ENCODE measurements at regions not wholly inside any gene's neighbourhood (a gene's known extent, or its start where the extent isn't known, plus 50 kb on each side); places are given as distances from the start of the nearest gene placed in this dataset.

DNA sequence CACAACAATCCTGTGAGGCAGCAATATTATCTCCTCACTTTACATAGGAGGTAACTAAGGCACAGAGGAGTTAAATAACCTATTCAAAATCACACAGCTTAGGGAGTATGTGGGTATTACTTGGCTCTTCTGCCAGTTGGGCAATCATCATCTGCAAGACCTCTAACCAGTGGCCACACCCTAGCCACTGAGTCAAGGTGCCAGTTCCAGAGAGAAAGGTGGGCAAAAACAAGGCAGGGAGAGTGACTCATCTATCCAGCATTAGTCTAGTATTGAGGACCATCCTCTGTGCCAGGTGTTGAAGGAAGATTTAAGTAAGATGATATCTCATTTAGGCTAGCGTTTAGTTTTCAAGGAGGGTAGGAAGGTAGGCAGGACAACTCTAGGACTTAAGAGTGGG lies 113.9 kb upstream of the EOLA2 start:
- H3K9me3 ChIP-seq (replicated peaks; ENCODE audit: insufficient read depth, low read length), result no peaks in the 10 kb centered on the region
- H3K9me2 ChIP-seq (replicated peaks; ENCODE audit: insufficient read depth, low read length), result no peaks in the 10 kb centered on the region
- no peak for DNase-seq
- no peak for TF ChIP-seq EZH2phosphoT487 (IDR thresholded peaks at IDR 0.05; ENCODE audit: low read length)
- no peak for TF ChIP-seq EZH2 (optimal IDR thresholded peaks at IDR 0.05; ENCODE audit: low read depth, low read length)
- no peak for TF ChIP-seq CTCF (IDR thresholded peaks at IDR 0.05; ENCODE audit: low read length)
- H3K27ac ChIP-seq (ENCODE audit: low read length), result no peak overlapping the region
- no peak overlapping the region for H3K4me3 ChIP-seq (ENCODE audit: low read length)
- H3K27me3 ChIP-seq (replicated peaks; ENCODE audit: insufficient read depth, low read length), result no peaks in the 10 kb centered on the region
- no peak overlapping the region for H3K4me2 ChIP-seq (ENCODE audit: low read depth, low read length)
- H3K36me3 ChIP-seq (replicated peaks; ENCODE audit: insufficient read depth, low read length), result no peaks in the 10 kb centered on the region
- no peak overlapping the region for H3K9ac ChIP-seq (ENCODE audit: low read length)
- no peaks in the 10 kb centered on the region for H3K79me2 ChIP-seq (ENCODE audit: low read length)
- no peak overlapping the region for H2AFZ ChIP-seq (ENCODE audit: low read length)
- no peaks in the 10 kb centered on the region for H3K4me1 ChIP-seq (ENCODE audit: low read length)
- no peaks in the 10 kb centered on the region for H4K20me1 ChIP-seq (ENCODE audit: insufficient read depth, low read length)
- H3F3A ChIP-seq (ENCODE audit: insufficient read depth, low read length), result no peaks in the 10 kb centered on the region

DNA sequence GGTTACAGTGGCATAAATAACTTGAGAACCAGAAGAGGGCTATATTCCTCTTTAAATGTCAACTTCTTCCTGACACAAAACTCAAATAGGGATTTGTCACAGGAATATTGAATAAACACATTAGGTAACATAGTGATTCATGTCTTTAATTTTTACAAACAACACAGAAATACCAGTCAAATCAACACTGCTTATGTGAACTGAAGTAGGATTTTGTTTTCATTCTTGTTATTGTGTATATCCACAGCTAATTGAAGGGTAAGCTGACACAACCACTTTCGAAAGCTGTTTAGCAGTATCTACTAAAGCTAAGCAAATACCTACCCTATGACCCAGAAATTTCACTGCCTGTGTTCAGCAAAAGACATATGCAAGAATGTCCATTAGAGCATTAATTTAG lies 120.4 kb upstream of the EOLA2 start:
- Histone ChIP-seq H3K27me3 (replicated peaks; ENCODE audit: insufficient read depth, low read length) (no peaks in the 10 kb centered on the region), H3K9ac (ENCODE audit: low read length) (no peak overlapping the region), H3F3A (ENCODE audit: insufficient read depth, low read length) (no peaks in the 10 kb centered on the region), H3K4me1 (ENCODE audit: low read length) (no peaks in the 10 kb centered on the region), H3K27ac (ENCODE audit: low read length) (no peak overlapping the region), H4K20me1 (ENCODE audit: insufficient read depth, low read length) (no peaks in the 10 kb centered on the region), H3K9me3 (replicated peaks; ENCODE audit: insufficient read depth, low read length) (no peaks in the 10 kb centered on the region), H3K36me3 (replicated peaks; ENCODE audit: insufficient read depth, low read length) (no peaks in the 10 kb centered on the region), H3K79me2 (ENCODE audit: low read length) (no peaks in the 10 kb centered on the region), H3K4me3 (ENCODE audit: low read length) (no peak overlapping the region), H3K4me2 (ENCODE audit: low read depth, low read length) (no peak overlapping the region), H2AFZ (ENCODE audit: low read length) (no peak overlapping the region), H3K9me2 (replicated peaks; ENCODE audit: insufficient read depth, low read length) (no peaks in the 10 kb centered on the region)
- no peak for DNase-seq
- TF ChIP-seq EZH2 (optimal IDR thresholded peaks at IDR 0.05; ENCODE audit: low read depth, low read length) (no peak), EZH2phosphoT487 (IDR thresholded peaks at IDR 0.05; ENCODE audit: low read length) (no peak), CTCF (IDR thresholded peaks at IDR 0.05; ENCODE audit: low read length) (no peak)

DNA sequence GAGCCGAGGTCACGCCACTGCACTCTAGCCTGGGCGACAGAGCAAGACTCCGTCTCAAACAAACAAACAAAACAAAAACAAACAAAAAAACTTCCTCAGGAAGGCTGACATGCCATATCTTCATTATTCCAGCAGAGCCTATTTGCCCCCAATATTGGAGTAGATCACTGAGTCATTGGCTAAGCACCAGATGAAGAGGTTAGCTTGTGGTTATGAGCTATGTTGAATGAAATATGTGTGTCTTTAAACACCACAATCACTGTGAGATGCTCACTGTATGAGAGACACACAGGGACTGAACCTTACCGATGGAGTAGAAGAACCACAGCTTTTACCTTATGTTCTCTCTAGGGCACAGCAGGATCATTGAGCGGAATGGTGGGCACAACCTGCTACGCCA lies 122.1 kb upstream of the EOLA2 start:
- TF ChIP-seq EZH2 (optimal IDR thresholded peaks at IDR 0.05; ENCODE audit: low read depth, low read length) (no peak), EZH2phosphoT487 (IDR thresholded peaks at IDR 0.05; ENCODE audit: low read length) (no peak), CTCF (IDR thresholded peaks at IDR 0.05; ENCODE audit: low read length) (no peak)
- Histone ChIP-seq H3K9me2 (replicated peaks; ENCODE audit: insufficient read depth, low read length) (no peaks in the 10 kb centered on the region), H3K36me3 (replicated peaks; ENCODE audit: insufficient read depth, low read length) (no peaks in the 10 kb centered on the region), H3F3A (ENCODE audit: insufficient read depth, low read length) (no peaks in the 10 kb centered on the region), H3K9me3 (replicated peaks; ENCODE audit: insufficient read depth, low read length) (no peaks in the 10 kb centered on the region), H2AFZ (ENCODE audit: low read length) (no peak overlapping the region), H3K27ac (ENCODE audit: low read length) (no peak overlapping the region), H4K20me1 (ENCODE audit: insufficient read depth, low read length) (no peaks in the 10 kb centered on the region), H3K27me3 (replicated peaks; ENCODE audit: insufficient read depth, low read length) (no peaks in the 10 kb centered on the region), H3K4me1 (ENCODE audit: low read length) (no peaks in the 10 kb centered on the region), H3K4me3 (ENCODE audit: low read length) (no peak overlapping the region), H3K9ac (ENCODE audit: low read length) (no peak overlapping the region), H3K4me2 (ENCODE audit: low read depth, low read length) (no peak overlapping the region), H3K79me2 (ENCODE audit: low read length) (no peaks in the 10 kb centered on the region)
- DNase-seq, result no peak

Measured in MM.1S (cell line).